ENCODE measurements at regions not wholly inside any gene's neighbourhood (a gene's known extent, or its start where the extent isn't known, plus 50 kb on each side); places are given as distances from the start of the nearest gene placed in this dataset.
"Not testable (repeated sequence)": the region's sequence is repeated elsewhere in the genome, so short reads cannot be mapped to it uniquely, and the experiment has no call there.

GRCh38 chr4:126183206-126183605 is 868.5 kb downstream of the FAT4 start:
- WGBS, result 87% methylated on average over 2 of the region's 2 CpGs
- Histone ChIP-seq H3K27ac (ENCODE audit: low read depth in 1 of 2, low read length in 1 of 2) (no peak overlapping the region), H3K9me3 (ENCODE audit: control insufficient read depth in 2 of 2, insufficient read depth in 1 of 2, low read length in 1 of 2) (peaks cover 0 to 3% of the 10 kb centered on the region in 2 donors)

GRCh38 chr4:126191536-126191935 is 876.8 kb downstream of the FAT4 start:
- Histone ChIP-seq H3K4me3 (ENCODE audit: low read length in 2 of 2) (no peak overlapping the region), H3K36me3 (ENCODE audit: control insufficient read depth in 2 of 2, insufficient read depth in 2 of 2, low read length in 1 of 2) (no peaks in the 10 kb centered on the region), H3K4me1 (ENCODE audit: control insufficient read depth in 2 of 2, insufficient read depth in 2 of 2, low read length in 2 of 2) (no peaks in the 10 kb centered on the region), H3K9me3 (ENCODE audit: control insufficient read depth in 2 of 2, insufficient read depth in 1 of 2, low read length in 1 of 2) (peaks cover 0 to 10% of the 10 kb centered on the region in 2 donors), H3K27me3 (ENCODE audit: control insufficient read depth in 2 of 2, insufficient read depth in 1 of 2, low read length in 1 of 2) (no peaks in the 10 kb centered on the region), H3K27ac (ENCODE audit: low read depth in 1 of 2, low read length in 1 of 2) (no peak overlapping the region)
- DNase-seq (ENCODE audit: low read depth in 6 of 9, low spot score in 9 of 9), result no peak
- WGBS, result over 99% methylated on average over 2 of the region's 2 CpGs

More at GRCh38 chr4:126183206-126183605, 868.5 kb downstream of the FAT4 start:
- H3K36me3 ChIP-seq (ENCODE audit: control insufficient read depth in 2 of 2, insufficient read depth in 2 of 2, low read length in 1 of 2), result no peaks in the 10 kb centered on the region
- DNase-seq (ENCODE audit: low read depth in 6 of 9, low spot score in 9 of 9), result no peak
- no peaks in the 10 kb centered on the region for H3K4me1 ChIP-seq (ENCODE audit: control insufficient read depth in 2 of 2, insufficient read depth in 2 of 2, low read length in 2 of 2)
- H3K4me3 ChIP-seq (ENCODE audit: low read length in 2 of 2), result no peak overlapping the region
- H3K27me3 ChIP-seq (ENCODE audit: control insufficient read depth in 2 of 2, insufficient read depth in 1 of 2, low read length in 1 of 2), result no peaks in the 10 kb centered on the region

- peaks cover 0 to 10% of the 10 kb centered on the region in 2 donors for H3K9me3 ChIP-seq (ENCODE audit: control insufficient read depth in 2 of 2, insufficient read depth in 1 of 2, low read length in 1 of 2)
Observed at GRCh38 chr4:126192506-126192905, 877.8 kb downstream of the FAT4 start.

GRCh38 chr4:126201251-126202138 is 886.7 kb downstream of the FAT4 start:
- H3K4me3 ChIP-seq (ENCODE audit: low read length in 2 of 2); DNase-seq (ENCODE audit: low read depth in 6 of 9, low spot score in 9 of 9); H3K36me3 ChIP-seq (ENCODE audit: control insufficient read depth in 2 of 2, insufficient read depth in 2 of 2, low read length in 1 of 2); H3K27ac ChIP-seq (ENCODE audit: low read depth in 1 of 2, low read length in 1 of 2); H3K27me3 ChIP-seq (ENCODE audit: control insufficient read depth in 2 of 2, insufficient read depth in 1 of 2, low read length in 1 of 2); H3K4me1 ChIP-seq (ENCODE audit: control insufficient read depth in 2 of 2, insufficient read depth in 2 of 2, low read length in 2 of 2): not testable (repeated sequence)
- peaks cover 0 to 18% of the 10 kb centered on the region in 2 donors for H3K9me3 ChIP-seq (ENCODE audit: control insufficient read depth in 2 of 2, insufficient read depth in 1 of 2, low read length in 1 of 2)
- 95% methylated on average over 53 of the region's 53 CpGs for WGBS

More at GRCh38 chr4:126192506-126192905, 877.8 kb downstream of the FAT4 start:
- Histone ChIP-seq H3K27ac (ENCODE audit: low read depth in 1 of 2, low read length in 1 of 2) (no peak overlapping the region), H3K27me3 (ENCODE audit: control insufficient read depth in 2 of 2, insufficient read depth in 1 of 2, low read length in 1 of 2) (no peaks in the 10 kb centered on the region), H3K4me1 (ENCODE audit: control insufficient read depth in 2 of 2, insufficient read depth in 2 of 2, low read length in 2 of 2) (no peaks in the 10 kb centered on the region), H3K36me3 (ENCODE audit: control insufficient read depth in 2 of 2, insufficient read depth in 2 of 2, low read length in 1 of 2) (no peaks in the 10 kb centered on the region), H3K4me3 (ENCODE audit: low read length in 2 of 2) (no peak overlapping the region)
- 95% methylated on average over 6 of the region's 6 CpGs for WGBS
- no peak for DNase-seq (ENCODE audit: low read depth in 6 of 9, low spot score in 9 of 9)

- Histone ChIP-seq H3K27ac (ENCODE audit: low read depth in 1 of 2, low read length in 1 of 2) (no peak overlapping the region), H3K9me3 (ENCODE audit: control insufficient read depth in 2 of 2, insufficient read depth in 1 of 2, low read length in 1 of 2) (peaks cover 0 to 18% of the 10 kb centered on the region in 2 donors), H3K27me3 (ENCODE audit: control insufficient read depth in 2 of 2, insufficient read depth in 1 of 2, low read length in 1 of 2) (no peaks in the 10 kb centered on the region), H3K4me3 (ENCODE audit: low read length in 2 of 2) (no peak overlapping the region), H3K4me1 (ENCODE audit: control insufficient read depth in 2 of 2, insufficient read depth in 2 of 2, low read length in 2 of 2) (no peaks in the 10 kb centered on the region), H3K36me3 (ENCODE audit: control insufficient read depth in 2 of 2, insufficient read depth in 2 of 2, low read length in 1 of 2) (no peaks in the 10 kb centered on the region)
- DNase-seq (ENCODE audit: low read depth in 6 of 9, low spot score in 9 of 9), result no peak
- 82% methylated on average over 3 of the region's 3 CpGs for WGBS
Observed at GRCh38 chr4:126202226-126202625, 887.5 kb downstream of the FAT4 start.

GRCh38 chr4:126207910-126208309 is 893.2 kb downstream of the FAT4 start:
- WGBS, result 93% methylated on average over 3 of the region's 3 CpGs

GRCh38 chr4:126209147-126209546 is 894.4 kb downstream of the FAT4 start:
- Histone ChIP-seq H3K4me3 (ENCODE audit: low read length in 2 of 2) (no peak overlapping the region), H3K27me3 (ENCODE audit: control insufficient read depth in 2 of 2, insufficient read depth in 1 of 2, low read length in 1 of 2) (no peaks in the 10 kb centered on the region), H3K4me1 (ENCODE audit: control insufficient read depth in 2 of 2, insufficient read depth in 2 of 2, low read length in 2 of 2) (no peaks in the 10 kb centered on the region), H3K27ac (ENCODE audit: low read depth in 1 of 2, low read length in 1 of 2) (no peak overlapping the region), H3K9me3 (ENCODE audit: control insufficient read depth in 2 of 2, insufficient read depth in 1 of 2, low read length in 1 of 2) (peaks cover 0 to 3% of the 10 kb centered on the region in 2 donors), H3K36me3 (ENCODE audit: control insufficient read depth in 2 of 2, insufficient read depth in 2 of 2, low read length in 1 of 2) (no peaks in the 10 kb centered on the region)
- WGBS, result 91% methylated on average over 3 of the region's 3 CpGs
- DNase-seq (ENCODE audit: low read depth in 6 of 9, low spot score in 9 of 9), result no peak

More at GRCh38 chr4:126207910-126208309, 893.2 kb downstream of the FAT4 start:
- H3K9me3 ChIP-seq (ENCODE audit: control insufficient read depth in 2 of 2, insufficient read depth in 1 of 2, low read length in 1 of 2), result peaks cover 0 to 3% of the 10 kb centered on the region in 2 donors
- DNase-seq (ENCODE audit: low read depth in 6 of 9, low spot score in 9 of 9), result no peak
- no peaks in the 10 kb centered on the region for H3K27me3 ChIP-seq (ENCODE audit: control insufficient read depth in 2 of 2, insufficient read depth in 1 of 2, low read length in 1 of 2)
- no peak overlapping the region for H3K4me3 ChIP-seq (ENCODE audit: low read length in 2 of 2)
- H3K36me3 ChIP-seq (ENCODE audit: control insufficient read depth in 2 of 2, insufficient read depth in 2 of 2, low read length in 1 of 2), result no peaks in the 10 kb centered on the region
- no peaks in the 10 kb centered on the region for H3K4me1 ChIP-seq (ENCODE audit: control insufficient read depth in 2 of 2, insufficient read depth in 2 of 2, low read length in 2 of 2)
- H3K27ac ChIP-seq (ENCODE audit: low read depth in 1 of 2, low read length in 1 of 2), result no peak overlapping the region

GRCh38 chr4:126213996-126214395 is 899.2 kb downstream of the FAT4 start:
- Histone ChIP-seq H3K27ac (ENCODE audit: low read depth in 1 of 2, low read length in 1 of 2) (no peak overlapping the region), H3K4me3 (ENCODE audit: low read length in 2 of 2) (no peak overlapping the region), H3K9me3 (ENCODE audit: control insufficient read depth in 2 of 2, insufficient read depth in 1 of 2, low read length in 1 of 2) (no peaks in the 10 kb centered on the region), H3K36me3 (ENCODE audit: control insufficient read depth in 2 of 2, insufficient read depth in 2 of 2, low read length in 1 of 2) (no peaks in the 10 kb centered on the region), H3K27me3 (ENCODE audit: control insufficient read depth in 2 of 2, insufficient read depth in 1 of 2, low read length in 1 of 2) (no peaks in the 10 kb centered on the region), H3K4me1 (ENCODE audit: control insufficient read depth in 2 of 2, insufficient read depth in 2 of 2, low read length in 2 of 2) (no peaks in the 10 kb centered on the region)
- 86% methylated on average over 3 of the region's 3 CpGs for WGBS
- no peak for DNase-seq (ENCODE audit: low read depth in 6 of 9, low spot score in 9 of 9)

- H3K27ac ChIP-seq (ENCODE audit: low read depth in 1 of 2, low read length in 1 of 2), result no peak overlapping the region
- H3K36me3 ChIP-seq (ENCODE audit: control insufficient read depth in 2 of 2, insufficient read depth in 2 of 2, low read length in 1 of 2), result no peaks in the 10 kb centered on the region
- no peak for DNase-seq (ENCODE audit: low read depth in 6 of 9, low spot score in 9 of 9)
- H3K4me3 ChIP-seq (ENCODE audit: low read length in 2 of 2), result no peak overlapping the region
- H3K27me3 ChIP-seq (ENCODE audit: control insufficient read depth in 2 of 2, insufficient read depth in 1 of 2, low read length in 1 of 2), result no peaks in the 10 kb centered on the region
- 88% methylated on average over 1 of the region's 1 CpG for WGBS
- no peaks in the 10 kb centered on the region for H3K9me3 ChIP-seq (ENCODE audit: control insufficient read depth in 2 of 2, insufficient read depth in 1 of 2, low read length in 1 of 2)
- H3K4me1 ChIP-seq (ENCODE audit: control insufficient read depth in 2 of 2, insufficient read depth in 2 of 2, low read length in 2 of 2), result no peaks in the 10 kb centered on the region
Observed at GRCh38 chr4:126215759-126216158, 901.0 kb downstream of the FAT4 start.
